A673 (cell line): ENCODE measurements at regions not wholly inside any gene's neighbourhood (a gene's known extent, or its start where the extent isn't known, plus 50 kb on each side); places are given as distances from the start of the nearest gene placed in this dataset.

Experiments used
- BruUV-seq: library from RNA; stranded (reverse); fragments of 400-500 nt; replicated peaks from 2 replicates; lab custom pipeline; 2021; lab: Mats Ljungman, UMichigan
- CTCF ChIA-PET: fragments of 300-600 bp; sonication (Branson Sonifier 250); formaldehyde crosslinking; loops from one replicate; lab custom pipeline; 2022; ENCODE audit warnings: antibody characterized with exemption; lab: Charles Lee
- POLR2A ChIA-PET: fragments of 300-600 bp; sonication (Branson Sonifier 250); formaldehyde crosslinking; loops from one replicate; lab custom pipeline; 2022; ENCODE audit warnings: antibody characterized with exemption; ENCODE audit not compliant: low non-redundant PET; lab: Charles Lee
- DNase-seq: peaks from one replicate; pipeline ENCODE4 v3.0.0-alpha.2; 2015; ENCODE audit warnings: low spot score
- H3K27ac ChIP-seq: fragments of 200-600 bp; sonication (generic); 2 replicates; pipeline ENCODE4 v1.5.1; 2016; ENCODE audit warnings: mixed run types, low read depth, mild to moderate bottlenecking, mixed read lengths, antibody characterized with exemption, low read length; ENCODE audit not compliant: poor library complexity, severe bottlenecking
- H3K27me3 ChIP-seq: fragments of 200-600 bp; sonication (generic); replicated peaks from 2 replicates; pipeline ENCODE4 v1.6.1; 2017; ENCODE audit warnings: mixed run types, low read depth, mild to moderate bottlenecking, mixed read lengths, antibody characterized with exemption, low read length; ENCODE audit not compliant: insufficient read depth, poor library complexity
- H3K36me3 ChIP-seq: fragments of 200-600 bp; sonication (generic); 2 replicates; pipeline ENCODE4 v1.6.1; 2016; ENCODE audit warnings: mixed run types, mild to moderate bottlenecking, mixed read lengths, antibody characterized with exemption, low read length; ENCODE audit not compliant: insufficient read depth, poor library complexity, severe bottlenecking
- H3K4me1 ChIP-seq: fragments of 200-600 bp; sonication (generic); 2 replicates; pipeline ENCODE4 v1.6.1; 2017; ENCODE audit warnings: mixed run types, mild to moderate bottlenecking, mixed read lengths, antibody characterized with exemption, low read length; ENCODE audit not compliant: insufficient read depth, poor library complexity, severe bottlenecking
- H3K4me3 ChIP-seq: fragments of 200-600 bp; sonication (generic); 2 replicates; pipeline ENCODE4 v1.5.1; 2016; ENCODE audit warnings: low read depth, mixed run types, mild to moderate bottlenecking, mixed read lengths, low read length; ENCODE audit not compliant: poor library complexity, severe bottlenecking
- H3K9me3 ChIP-seq: fragments of 200-600 bp; sonication (generic); 2 replicates; pipeline ENCODE4 v1.6.1; 2016; ENCODE audit warnings: mixed run types, low read depth, mild to moderate bottlenecking, mixed read lengths, antibody characterized with exemption, low read length; ENCODE audit not compliant: poor library complexity, severe bottlenecking
- EZH2 ChIP-seq: fragments of 200-600 bp; sonication (generic); IDR thresholded peaks from 2 replicates; pipeline ENCODE4 v1.6.1; 2017; ENCODE audit warnings: borderline replicate concordance, low read depth, mild to moderate bottlenecking, mixed read lengths, antibody characterized with exemption, low read length; ENCODE audit not compliant: poor library complexity, severe bottlenecking
- intact Hi-C: fragments of 100-400 bp; cut with micrococcal nuclease; formaldehyde crosslinking; loops from one replicate; pipeline ENCODE4 v1.10.0; 2022; ENCODE audit not compliant: unreplicated experiment
- TF ChIP-seq, protein P1 (sequence below): fragments of 300-800, 200-600 bp; sonication (generic); conservative IDR thresholded peaks from 2 replicates; pipeline ENCODE4 v1.5.1; 2017; ENCODE audit warnings: low read depth, mild to moderate bottlenecking, antibody characterized with exemption, low read length, moderate library complexity, mixed read lengths

DNA sequence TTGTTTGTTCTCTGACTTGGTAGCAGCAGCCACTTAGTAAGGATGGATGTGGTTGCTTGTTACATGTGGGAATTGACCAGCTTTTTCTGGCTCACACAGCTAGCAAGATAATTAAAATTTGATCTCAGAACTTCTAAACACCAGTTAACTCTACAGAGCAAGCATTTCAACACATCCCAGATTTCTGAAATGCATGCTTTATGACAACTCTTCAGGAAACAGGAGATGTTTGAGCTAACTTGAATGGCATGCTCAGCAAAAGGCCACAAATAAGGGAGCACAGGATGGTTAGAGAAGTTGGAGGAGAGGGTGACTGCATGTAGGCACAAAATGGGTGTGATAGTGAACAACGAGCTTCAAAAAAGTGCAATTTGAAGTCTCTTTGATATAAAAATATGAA lies 167.1 kb upstream of the SPRY2 start:
- TF ChIP-seq EZH2 = no peak
- TF ChIP-seq, protein P1, sequence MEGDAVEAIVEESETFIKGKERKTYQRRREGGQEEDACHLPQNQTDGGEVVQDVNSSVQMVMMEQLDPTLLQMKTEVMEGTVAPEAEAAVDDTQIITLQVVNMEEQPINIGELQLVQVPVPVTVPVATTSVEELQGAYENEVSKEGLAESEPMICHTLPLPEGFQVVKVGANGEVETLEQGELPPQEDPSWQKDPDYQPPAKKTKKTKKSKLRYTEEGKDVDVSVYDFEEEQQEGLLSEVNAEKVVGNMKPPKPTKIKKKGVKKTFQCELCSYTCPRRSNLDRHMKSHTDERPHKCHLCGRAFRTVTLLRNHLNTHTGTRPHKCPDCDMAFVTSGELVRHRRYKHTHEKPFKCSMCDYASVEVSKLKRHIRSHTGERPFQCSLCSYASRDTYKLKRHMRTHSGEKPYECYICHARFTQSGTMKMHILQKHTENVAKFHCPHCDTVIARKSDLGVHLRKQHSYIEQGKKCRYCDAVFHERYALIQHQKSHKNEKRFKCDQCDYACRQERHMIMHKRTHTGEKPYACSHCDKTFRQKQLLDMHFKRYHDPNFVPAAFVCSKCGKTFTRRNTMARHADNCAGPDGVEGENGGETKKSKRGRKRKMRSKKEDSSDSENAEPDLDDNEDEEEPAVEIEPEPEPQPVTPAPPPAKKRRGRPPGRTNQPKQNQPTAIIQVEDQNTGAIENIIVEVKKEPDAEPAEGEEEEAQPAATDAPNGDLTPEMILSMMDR = no peak
- Histone ChIP-seq H3K4me3 (no peak overlapping the region), H3K27ac (no peak overlapping the region), H3K27me3 (no peaks in the 10 kb centered on the region), H3K36me3 (no peaks in the 10 kb centered on the region), H3K4me1 (peaks cover 21% of the 10 kb centered on the region), H3K9me3 (peaks cover 13% of the 10 kb centered on the region)
- no TSS peak for BruUV-seq
- DNase-seq = no peak
- CTCF ChIA-PET = no interaction called here
- intact Hi-C loops = no loop called here
- POLR2A ChIA-PET = no interaction called here

DNA sequence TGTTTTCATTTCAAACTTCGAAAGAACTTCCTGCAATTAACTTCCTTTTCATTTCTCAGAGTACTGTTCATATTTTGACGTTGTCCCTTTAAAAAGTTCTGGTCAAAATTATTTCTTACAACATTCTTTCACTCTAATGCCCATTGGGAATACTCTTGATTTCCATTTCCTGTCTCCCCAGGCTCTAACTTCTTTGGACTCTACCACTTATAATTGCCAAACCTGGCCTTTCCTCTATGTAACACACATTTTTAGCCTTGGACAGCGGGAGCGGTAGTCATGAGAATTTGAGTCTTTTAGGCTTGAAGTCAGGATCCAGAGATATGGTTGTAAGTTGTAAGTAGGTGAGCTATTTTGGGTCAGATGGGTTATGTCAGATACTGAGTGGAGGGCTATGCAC lies 163.5 kb upstream of the SPRY2 start:
- H3K27me3 ChIP-seq = no peaks in the 10 kb centered on the region
- H3K4me3 ChIP-seq = no peak overlapping the region
- intact Hi-C loops = no loop called here
- ChIA-PET CTCF (no interaction called here), POLR2A (no interaction called here)
- peak; percentile 69 for DNase-seq
- no TSS peak for BruUV-seq
- H3K9me3 ChIP-seq = peaks cover 13% of the 10 kb centered on the region
- H3K36me3 ChIP-seq = no peaks in the 10 kb centered on the region
- H3K27ac ChIP-seq = no peak overlapping the region
- H3K4me1 ChIP-seq = peaks cover 12% of the 10 kb centered on the region
- TF ChIP-seq, protein P1 = no peak
- TF ChIP-seq EZH2 = no peak

DNA sequence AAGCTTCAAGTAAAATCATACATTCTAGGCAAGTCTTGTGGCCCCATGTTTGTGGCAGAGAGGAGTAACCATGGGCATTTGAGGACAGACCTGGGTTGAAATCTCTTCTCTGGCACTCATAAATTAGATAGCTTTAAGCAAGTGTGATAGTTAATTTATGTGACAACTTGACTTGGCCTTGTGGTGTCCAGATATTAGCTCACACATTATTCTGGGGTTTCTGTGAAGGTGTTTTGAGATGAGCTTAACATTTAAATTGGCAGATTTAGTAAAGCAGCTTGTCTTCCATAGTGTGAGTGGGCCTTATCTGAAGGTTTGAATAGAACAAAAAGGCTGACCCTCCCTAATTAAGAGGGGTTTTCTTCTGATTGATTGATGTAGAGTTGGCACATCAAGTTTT lies 161.4 kb upstream of the SPRY2 start:
- ChIA-PET POLR2A (no interaction called here), CTCF (no interaction called here)
- Histone ChIP-seq H3K27me3 (no peaks in the 10 kb centered on the region), H3K27ac (no peak overlapping the region), H3K9me3 (peaks cover 13% of the 10 kb centered on the region), H3K4me1 (peaks cover 12% of the 10 kb centered on the region), H3K36me3 (no peaks in the 10 kb centered on the region), H3K4me3 (no peak overlapping the region)
- no TSS peak for BruUV-seq
- no peak for TF ChIP-seq EZH2
- TF ChIP-seq, protein P1 = no peak
- no peak for DNase-seq
- intact Hi-C loops = no loop called here
